ENCODE measurements at regions not wholly inside any gene's neighbourhood (a gene's known extent, or its start where the extent isn't known, plus 50 kb on each side); places are given as distances from the start of the nearest gene placed in this dataset.

- DNase-seq (ENCODE audit: insufficient read length, low spot score) (no peak), FAIRE-seq (no peak)
- no peak for TF ChIP-seq POU2F2 (IDR thresholded peaks at IDR 0.05; ENCODE audit: low read depth, low read length)
- no peak for TF ChIP-seq TAF1 (IDR thresholded peaks at IDR 0.05; ENCODE audit: low read depth, low read length)
- no peak for TF ChIP-seq PAX5 (IDR thresholded peaks at IDR 0.05; ENCODE audit: insufficient read depth, low read length, severe bottlenecking)
- no peak for TF ChIP-seq POLR2AphosphoS5 (IDR thresholded peaks at IDR 0.05; ENCODE audit: low read depth, low read length)
- no peak for TF ChIP-seq POLR2A (IDR thresholded peaks at IDR 0.05; ENCODE audit: low read depth, low read length)
- TF ChIP-seq SPI1 (IDR thresholded peaks at IDR 0.05; ENCODE audit: low read depth, low read length), result no peak
These were observed 305.4 kb upstream of the SEL1L start for GRCh38 chr14:81839056-81839455.

- no peak for FAIRE-seq
- no peak for TF ChIP-seq SPI1 (IDR thresholded peaks at IDR 0.05; ENCODE audit: low read depth, low read length)
- TF ChIP-seq POLR2A (IDR thresholded peaks at IDR 0.05; ENCODE audit: low read depth, low read length), result no peak
- no peak for TF ChIP-seq POLR2AphosphoS5 (IDR thresholded peaks at IDR 0.05; ENCODE audit: low read depth, low read length)
- TF ChIP-seq TAF1 (IDR thresholded peaks at IDR 0.05; ENCODE audit: low read depth, low read length), result no peak
- no peak for TF ChIP-seq PAX5 (IDR thresholded peaks at IDR 0.05; ENCODE audit: insufficient read depth, low read length, severe bottlenecking)
- no peak for TF ChIP-seq POU2F2 (IDR thresholded peaks at IDR 0.05; ENCODE audit: low read depth, low read length)
- DNase-seq (ENCODE audit: insufficient read length, low spot score), result no peak
These were observed 307.7 kb upstream of the SEL1L start for GRCh38 chr14:81841346-81841745.

- DNase-seq (ENCODE audit: insufficient read length, low spot score), result no peak
- FAIRE-seq, result no peak
- TF ChIP-seq SPI1 (IDR thresholded peaks at IDR 0.05; ENCODE audit: low read depth, low read length) (peak; percentile 56), POLR2A (IDR thresholded peaks at IDR 0.05; ENCODE audit: low read depth, low read length) (no peak), TAF1 (IDR thresholded peaks at IDR 0.05; ENCODE audit: low read depth, low read length) (no peak)
These were observed 316.1 kb upstream of the SEL1L start for GRCh38 chr14:81849714-81850113.

GRCh38 chr14:81855007-81855406 is 321.4 kb upstream of the SEL1L start:
- no peak for FAIRE-seq
- TF ChIP-seq PAX5 (IDR thresholded peaks at IDR 0.05; ENCODE audit: insufficient read depth, low read length, severe bottlenecking), result no peak
- TF ChIP-seq POLR2A (IDR thresholded peaks at IDR 0.05; ENCODE audit: low read depth, low read length), result no peak
- no peak for TF ChIP-seq TAF1 (IDR thresholded peaks at IDR 0.05; ENCODE audit: low read depth, low read length)
- no peak for TF ChIP-seq SPI1 (IDR thresholded peaks at IDR 0.05; ENCODE audit: low read depth, low read length)
- no peak for TF ChIP-seq POU2F2 (IDR thresholded peaks at IDR 0.05; ENCODE audit: low read depth, low read length)
- no peak for TF ChIP-seq POLR2AphosphoS5 (IDR thresholded peaks at IDR 0.05; ENCODE audit: low read depth, low read length)
- DNase-seq (ENCODE audit: insufficient read length, low spot score), result no peak

GRCh38 chr14:81859046-81859445 is 325.4 kb upstream of the SEL1L start:
- TF ChIP-seq POLR2A (IDR thresholded peaks at IDR 0.05; ENCODE audit: low read depth, low read length) (no peak), TAF1 (IDR thresholded peaks at IDR 0.05; ENCODE audit: low read depth, low read length) (no peak), POLR2AphosphoS5 (IDR thresholded peaks at IDR 0.05; ENCODE audit: low read depth, low read length) (no peak), SPI1 (IDR thresholded peaks at IDR 0.05; ENCODE audit: low read depth, low read length) (no peak), PAX5 (IDR thresholded peaks at IDR 0.05; ENCODE audit: insufficient read depth, low read length, severe bottlenecking) (no peak), POU2F2 (IDR thresholded peaks at IDR 0.05; ENCODE audit: low read depth, low read length) (no peak)
- DNase-seq (ENCODE audit: insufficient read length, low spot score), result no peak
- FAIRE-seq, result no peak

GRCh38 chr14:81868172-81868571 is 334.5 kb upstream of the SEL1L start:
- DNase-seq (ENCODE audit: insufficient read length, low spot score), result no peak
- no peak for FAIRE-seq
- no peak for TF ChIP-seq TAF1 (IDR thresholded peaks at IDR 0.05; ENCODE audit: low read depth, low read length)
- TF ChIP-seq PAX5 (IDR thresholded peaks at IDR 0.05; ENCODE audit: insufficient read depth, low read length, severe bottlenecking), result no peak
- TF ChIP-seq POLR2A (IDR thresholded peaks at IDR 0.05; ENCODE audit: low read depth, low read length), result no peak
- no peak for TF ChIP-seq POLR2AphosphoS5 (IDR thresholded peaks at IDR 0.05; ENCODE audit: low read depth, low read length)
- TF ChIP-seq SPI1 (IDR thresholded peaks at IDR 0.05; ENCODE audit: low read depth, low read length), result no peak
- TF ChIP-seq POU2F2 (IDR thresholded peaks at IDR 0.05; ENCODE audit: low read depth, low read length), result no peak

DNA sequence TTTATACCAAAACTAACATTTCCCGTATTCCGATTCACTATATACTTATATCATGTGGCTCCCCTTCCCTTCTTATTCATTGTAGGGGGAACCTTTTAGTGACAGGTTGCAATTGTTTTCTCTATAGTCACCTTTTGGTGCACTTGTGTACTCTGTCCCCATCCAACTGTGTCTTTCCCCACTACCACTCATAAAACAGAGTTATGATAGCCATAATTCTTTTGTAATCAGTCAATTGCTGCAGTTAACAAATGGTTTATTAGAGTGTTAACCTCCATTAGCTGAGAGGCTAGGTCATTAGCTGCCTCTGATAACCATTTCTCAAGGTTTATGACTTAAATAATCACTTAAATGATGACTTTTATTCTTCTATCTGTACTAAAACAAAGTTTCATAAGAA is 338.1 kb upstream of the SEL1L start:
- FAIRE-seq (no peak), DNase-seq (ENCODE audit: insufficient read length, low spot score) (no peak)
- no peak for TF ChIP-seq TAF1 (IDR thresholded peaks at IDR 0.05; ENCODE audit: low read depth, low read length)

DNA sequence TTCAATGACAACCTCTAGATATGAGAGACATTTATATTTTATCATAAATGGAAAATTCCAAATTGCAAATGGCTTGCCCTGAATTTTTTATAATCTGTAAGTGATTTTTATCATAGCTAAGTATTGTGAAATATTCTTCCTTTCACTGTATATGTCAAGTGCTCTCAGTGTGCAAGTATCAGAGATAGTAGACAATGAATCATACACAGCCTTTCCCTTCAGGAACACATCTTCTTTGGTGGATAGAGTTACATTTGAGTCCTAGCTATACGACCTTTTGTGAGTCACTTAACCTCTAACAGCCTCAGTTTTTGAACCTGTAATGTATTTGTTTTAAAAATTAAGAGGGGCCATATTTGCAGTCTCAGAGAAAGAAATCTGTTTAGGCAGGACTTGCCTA is 350.7 kb upstream of the SEL1L start:
- FAIRE-seq, result no peak
- TF ChIP-seq POLR2AphosphoS5 (IDR thresholded peaks at IDR 0.05; ENCODE audit: low read depth, low read length) (no peak), TAF1 (IDR thresholded peaks at IDR 0.05; ENCODE audit: low read depth, low read length) (no peak), POU2F2 (IDR thresholded peaks at IDR 0.05; ENCODE audit: low read depth, low read length) (no peak), PAX5 (IDR thresholded peaks at IDR 0.05; ENCODE audit: insufficient read depth, low read length, severe bottlenecking) (no peak), SPI1 (IDR thresholded peaks at IDR 0.05; ENCODE audit: low read depth, low read length) (no peak), POLR2A (IDR thresholded peaks at IDR 0.05; ENCODE audit: low read depth, low read length) (no peak)
- no peak for DNase-seq (ENCODE audit: insufficient read length, low spot score)

- no peak for DNase-seq (ENCODE audit: insufficient read length, low spot score)
These were observed 352.9 kb upstream of the SEL1L start for GRCh38 chr14:81886588-81886987.

DNA sequence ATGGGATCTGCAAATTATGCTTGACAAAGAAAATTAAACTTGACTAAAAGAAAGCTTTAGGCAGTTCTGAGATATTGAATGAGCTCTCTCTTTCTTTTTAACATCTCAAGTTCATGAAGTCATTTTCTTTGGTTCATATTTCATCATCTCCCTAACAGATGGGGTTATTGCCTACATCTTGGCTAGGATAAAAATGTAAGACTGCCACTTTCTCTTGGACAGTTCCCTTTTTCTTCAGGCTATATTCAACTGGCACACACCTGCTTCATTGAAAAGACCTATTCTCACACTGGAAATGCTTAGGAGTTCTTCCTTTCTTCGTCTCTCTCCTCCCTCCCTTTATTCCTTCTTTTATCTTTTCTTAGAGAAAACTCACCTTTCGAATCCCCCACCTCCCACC is 355.9 kb upstream of the SEL1L start:
- DNase-seq (ENCODE audit: insufficient read length, low spot score), result no peak
- no peak for TF ChIP-seq POLR2AphosphoS5 (IDR thresholded peaks at IDR 0.05; ENCODE audit: low read depth, low read length)
- TF ChIP-seq PAX5 (IDR thresholded peaks at IDR 0.05; ENCODE audit: insufficient read depth, low read length, severe bottlenecking), result no peak
- no peak for TF ChIP-seq TAF1 (IDR thresholded peaks at IDR 0.05; ENCODE audit: low read depth, low read length)
- no peak for TF ChIP-seq SPI1 (IDR thresholded peaks at IDR 0.05; ENCODE audit: low read depth, low read length)
- TF ChIP-seq POLR2A (IDR thresholded peaks at IDR 0.05; ENCODE audit: low read depth, low read length), result no peak
- FAIRE-seq, result no peak

More at GRCh38 chr14:81886588-81886987, 352.9 kb upstream of the SEL1L start:
- no peak for TF ChIP-seq SPI1 (IDR thresholded peaks at IDR 0.05; ENCODE audit: low read depth, low read length)
- TF ChIP-seq POU2F2 (IDR thresholded peaks at IDR 0.05; ENCODE audit: low read depth, low read length), result no peak
- TF ChIP-seq POLR2A (IDR thresholded peaks at IDR 0.05; ENCODE audit: low read depth, low read length), result no peak
- FAIRE-seq, result no peak

DNA sequence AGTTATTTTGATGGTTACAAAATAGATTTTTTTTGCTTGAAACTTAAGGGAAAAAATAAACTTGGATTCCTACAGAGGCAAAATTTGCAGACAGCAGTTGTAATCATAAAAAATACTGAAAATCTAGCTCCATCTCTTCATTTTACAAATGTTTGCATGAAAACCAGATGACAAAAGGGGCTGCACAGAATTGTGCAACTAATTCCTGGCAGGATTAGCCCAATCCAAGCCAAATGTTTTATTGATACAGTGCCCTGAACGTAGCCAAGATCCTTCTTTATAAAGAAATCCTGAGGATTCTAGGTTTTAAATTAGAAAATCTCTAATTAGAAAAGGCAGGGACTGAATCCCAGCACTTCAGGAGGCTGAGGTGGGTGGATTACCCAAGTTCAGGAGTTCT is 356.4 kb upstream of the SEL1L start:
- DNase-seq (ENCODE audit: insufficient read length, low spot score) (no peak), FAIRE-seq (no peak)
- TF ChIP-seq SPI1 (IDR thresholded peaks at IDR 0.05; ENCODE audit: low read depth, low read length), result no peak
- no peak for TF ChIP-seq POU2F2 (IDR thresholded peaks at IDR 0.05; ENCODE audit: low read depth, low read length)
- TF ChIP-seq PAX5 (IDR thresholded peaks at IDR 0.05; ENCODE audit: insufficient read depth, low read length, severe bottlenecking), result no peak
- no peak for TF ChIP-seq POLR2A (IDR thresholded peaks at IDR 0.05; ENCODE audit: low read depth, low read length)
- no peak for TF ChIP-seq TAF1 (IDR thresholded peaks at IDR 0.05; ENCODE audit: low read depth, low read length)
- no peak for TF ChIP-seq POLR2AphosphoS5 (IDR thresholded peaks at IDR 0.05; ENCODE audit: low read depth, low read length)

Measured in GM12891 (cell line).